ENCODE measurements at regions not wholly inside any gene's neighbourhood (a gene's known extent, or its start where the extent isn't known, plus 50 kb on each side); places are given as distances from the start of the nearest gene placed in this dataset.

- TF ChIP-seq CTCF (IDR thresholded peaks at IDR 0.05) (no peak), EZH2 (IDR thresholded peaks at IDR 0.05; ENCODE audit: borderline replicate concordance, insufficient read depth, low read depth, low read length, poor library complexity, severe bottlenecking) (no peak)
These were observed 828.0 kb upstream of the CDH2 start for GRCh38 chr18:29004921-29005320.

All from B cell (primary cell).